Ascending aorta (tissue), 2 donors: ENCODE measurements at regions not wholly inside any gene's neighbourhood (a gene's known extent, or its start where the extent isn't known, plus 50 kb on each side); places are given as distances from the start of the nearest gene placed in this dataset.

Experiments
- DNase-seq, 2 donors: peaks; one replicate each; pipeline ENCODE4 v3.0.0-alpha.2; 2019; ENCODE audit warnings: low spot score in 2 of 2
- H3K27ac ChIP-seq, 2 donors: fragments of 200-600 bp; sonication (generic); one replicate each; pipeline ENCODE4 v1.5.1; 2016 to 2017; ENCODE audit warnings: mild to moderate bottlenecking in 1 of 2
- H3K27me3 ChIP-seq: fragments of 200-600 bp; sonication (generic); one replicate; pipeline ENCODE4 v1.5.1; 2017
- H3K36me3 ChIP-seq, 2 donors: fragments of 200-600 bp; sonication (generic); one replicate each; pipeline ENCODE4 v1.5.1; 2016
- H3K4me1 ChIP-seq, 2 donors: fragments of 200-600 bp; sonication (generic); one replicate each; pipeline ENCODE4 v1.5.1; 2016 to 2017; ENCODE audit warnings: mild to moderate bottlenecking in 1 of 2
- H3K4me3 ChIP-seq, 2 donors: fragments of 200-600 bp; sonication (generic); one replicate each; pipeline ENCODE4 v1.5.1; 2016 to 2017; ENCODE audit warnings: mild to moderate bottlenecking in 1 of 2
- H3K9me3 ChIP-seq, 2 donors: fragments of 200-600 bp; sonication (generic); one replicate each; pipeline ENCODE4 v1.5.1; 2016
- CTCF ChIP-seq, 3 experiments: fragments of 200-600 bp in 2 of 3; fragments of 450-650 bp in 1 of 3; sonication (generic) in 2 of 3; IDR thresholded peaks; one replicate each; pipeline ENCODE4 v1.5.1; 2016 to 2019; ENCODE audit warnings: antibody characterized with exemption in 3 of 3, mild to moderate bottlenecking in 1 of 3, moderate library complexity in 1 of 3
- intact Hi-C: fragments of 100-400 bp; cut with DNase I; formaldehyde crosslinking; loops from one replicate; pipeline ENCODE4 v1.15.1; 2023

GRCh38 chr10:123472606-123473005 lies 193.5 kb upstream of the GPR26 start:
- Histone ChIP-seq H3K36me3 (no peaks in the 10 kb centered on the region), H3K27me3 (no peaks in the 10 kb centered on the region), H3K4me1 (no peaks in the 10 kb centered on the region), H3K9me3 (no peaks in the 10 kb centered on the region), H3K27ac (no peak overlapping the region), H3K4me3 (no peak overlapping the region)
- DNase-seq: no peak
- no peak for TF ChIP-seq CTCF (IDR thresholded peaks at IDR 0.05)
- intact Hi-C loops: no loop called here

GRCh38 chr10:123474700-123475099 lies 191.5 kb upstream of the GPR26 start:
- intact Hi-C loops: no loop called here
- no peaks in the 10 kb centered on the region for H3K9me3 ChIP-seq
- no peak overlapping the region for H3K27ac ChIP-seq

GRCh38 chr10:123475466-123475865 lies 190.7 kb upstream of the GPR26 start:
- Histone ChIP-seq H3K27ac (no peak overlapping the region), H3K9me3 (no peaks in the 10 kb centered on the region), H3K4me3 (no peak overlapping the region), H3K27me3 (no peaks in the 10 kb centered on the region), H3K4me1 (no peaks in the 10 kb centered on the region), H3K36me3 (no peaks in the 10 kb centered on the region)
- intact Hi-C loops: no loop called here
- no peak for DNase-seq
- TF ChIP-seq CTCF (IDR thresholded peaks at IDR 0.05): no peak

More at GRCh38 chr10:123474700-123475099, 191.5 kb upstream of the GPR26 start:
- H3K4me3 ChIP-seq: no peak overlapping the region
- no peaks in the 10 kb centered on the region for H3K27me3 ChIP-seq
- TF ChIP-seq CTCF (IDR thresholded peaks at IDR 0.05): no peak
- H3K36me3 ChIP-seq: no peaks in the 10 kb centered on the region
- no peaks in the 10 kb centered on the region for H3K4me1 ChIP-seq
- no peak for DNase-seq

GRCh38 chr10:123478116-123478515 lies 188.0 kb upstream of the GPR26 start:
- H3K27ac ChIP-seq: no peak overlapping the region
- H3K9me3 ChIP-seq: no peaks in the 10 kb centered on the region
- H3K4me3 ChIP-seq: no peak overlapping the region
- no peak for DNase-seq
- no peaks in the 10 kb centered on the region for H3K36me3 ChIP-seq
- no peaks in the 10 kb centered on the region for H3K4me1 ChIP-seq
- TF ChIP-seq CTCF (IDR thresholded peaks at IDR 0.05): no peak
- no peaks in the 10 kb centered on the region for H3K27me3 ChIP-seq
- intact Hi-C loops: no loop called here

- Histone ChIP-seq H3K4me3 (no peak overlapping the region), H3K36me3 (no peaks in the 10 kb centered on the region), H3K27me3 (no peaks in the 10 kb centered on the region), H3K27ac (no peak overlapping the region), H3K9me3 (no peaks in the 10 kb centered on the region), H3K4me1 (no peaks in the 10 kb centered on the region)
- TF ChIP-seq CTCF (IDR thresholded peaks at IDR 0.05): no peak
- intact Hi-C loops: no loop called here
- DNase-seq: no peak
Measured at GRCh38 chr10:123479640-123480039, 186.5 kb upstream of the GPR26 start.

GRCh38 chr10:123480344-123480743 lies 185.8 kb upstream of the GPR26 start:
- TF ChIP-seq CTCF (IDR thresholded peaks at IDR 0.05): no peak
- Histone ChIP-seq H3K4me1 (no peaks in the 10 kb centered on the region), H3K27ac (no peak overlapping the region), H3K36me3 (no peaks in the 10 kb centered on the region), H3K27me3 (no peaks in the 10 kb centered on the region), H3K4me3 (no peak overlapping the region), H3K9me3 (no peaks in the 10 kb centered on the region)
- DNase-seq: no peak
- intact Hi-C loops: no loop called here
